BJ (cell line): ENCODE measurements at regions not wholly inside any gene's neighbourhood (a gene's known extent, or its start where the extent isn't known, plus 50 kb on each side); places are given as distances from the start of the nearest gene placed in this dataset.

Experiments used
- CTCF ChIA-PET: fragments of 350-600 bp; formaldehyde crosslinking; extraction: SDS; loops from one replicate; lab custom pipeline; 2021; ENCODE audit warnings: antibody characterized with exemption, inconsistent platforms; lab: Yijun Ruan, JAX
- POLR2A ChIA-PET: fragments of 300-600 bp; sonication (Branson Sonifier 250); formaldehyde crosslinking; extraction: SDS; loops from one replicate; lab custom pipeline; 2021; ENCODE audit warnings: antibody characterized with exemption; lab: Charles Lee
- DNase-seq: peaks from one replicate; pipeline ENCODE4 v3.0.0-alpha.2; 2011; ENCODE audit warnings: low read depth
- H3K27me3 ChIP-seq: 2 replicates; pipeline ENCODE4 v1.6.0; 2011; ENCODE audit warnings: low read length; ENCODE audit not compliant: control insufficient read depth, insufficient read depth
- H3K36me3 ChIP-seq: 2 replicates; pipeline ENCODE4 v1.5.1; 2011; ENCODE audit warnings: low read length; ENCODE audit not compliant: control insufficient read depth, insufficient read depth
- H3K4me3 ChIP-seq: 2 replicates; pipeline ENCODE4 v1.5.1; 2011; ENCODE audit warnings: low read depth, mild to moderate bottlenecking, control low read depth, low read length
- CTCF ChIP-seq: IDR thresholded peaks from 2 replicates; pipeline ENCODE4 v1.5.1; 2011; ENCODE audit warnings: low read depth, mild to moderate bottlenecking, control low read depth, inconsistent platforms, low read length, moderate library complexity; ENCODE audit not compliant: insufficient read depth

- no peak for TF ChIP-seq CTCF
- DNase-seq = no peak
- ChIA-PET CTCF (no interaction called here), POLR2A (no interaction called here)
- H3K27me3 ChIP-seq = no peaks in the 10 kb centered on the region
- no peak overlapping the region for H3K4me3 ChIP-seq
- H3K36me3 ChIP-seq = no peaks in the 10 kb centered on the region
Observed at GRCh38 chr10:78321000-78321399, 287.3 kb downstream of the RPS24 start.

- POLR2A ChIA-PET = no interaction called here
- TF ChIP-seq CTCF = no peak
- Histone ChIP-seq H3K4me3 (no peak overlapping the region), H3K36me3 (no peaks in the 10 kb centered on the region), H3K27me3 (no peaks in the 10 kb centered on the region)
- CTCF ChIA-PET = no interaction called here
- DNase-seq = no peak
Observed at GRCh38 chr10:78321500-78321899, 287.8 kb downstream of the RPS24 start.

- DNase-seq = no peak
- no peaks in the 10 kb centered on the region for H3K27me3 ChIP-seq
- no peak for TF ChIP-seq CTCF
- H3K36me3 ChIP-seq = no peaks in the 10 kb centered on the region
- ChIA-PET CTCF (no interaction called here), POLR2A (no interaction called here)
- no peak overlapping the region for H3K4me3 ChIP-seq
Observed at GRCh38 chr10:78326372-78326771, 292.7 kb downstream of the RPS24 start.

GRCh38 chr10:78327778-78328591 is 294.3 kb downstream of the RPS24 start:
- CTCF ChIA-PET = no interaction called here
- TF ChIP-seq CTCF = no peak
- POLR2A ChIA-PET = no interaction called here
- H3K36me3 ChIP-seq = no peaks in the 10 kb centered on the region
- no peak overlapping the region for H3K4me3 ChIP-seq
- no peaks in the 10 kb centered on the region for H3K27me3 ChIP-seq
- DNase-seq = no peak

- Histone ChIP-seq H3K27me3 (no peaks in the 10 kb centered on the region), H3K4me3 (no peak overlapping the region), H3K36me3 (no peaks in the 10 kb centered on the region)
- POLR2A ChIA-PET = no interaction called here
- no peak for TF ChIP-seq CTCF
- CTCF ChIA-PET = interaction anchor here (0.6 kb wide), 1 partner anchor 282 kb away, joined by 4 read pairs; no protein-coding TSS in a partner anchor
- DNase-seq = no peak
Observed at GRCh38 chr10:78328592-78329404, 295.1 kb downstream of the RPS24 start.
